Naive thymus-derived CD4-positive, alpha-beta T cell (primary cell): ENCODE measurements at regions not wholly inside any gene's neighbourhood (a gene's known extent, or its start where the extent isn't known, plus 50 kb on each side); places are given as distances from the start of the nearest gene placed in this dataset.
A peak's percentile ranks its signal among the peaks of the same experiment; 100 is the strongest.

Source experiments
- ATAC-seq: fragments of 150-1000 bp; cut with Tn5 transposase; 2 replicates; pipeline ENCODE4 v1.10.0; 2021; ENCODE audit warnings: mild to moderate bottlenecking, moderate library complexity
- CTCF ChIA-PET: fragments of 350-600 bp; sonication (Branson Sonifier 250); formaldehyde crosslinking; loops from one replicate; lab custom pipeline; 2021; ENCODE audit warnings: antibody characterized with exemption; lab: Charles Lee
- POLR2A ChIA-PET: fragments of 350-600 bp; sonication (Branson Sonifier 250); formaldehyde crosslinking; loops from one replicate; lab custom pipeline; 2021; ENCODE audit warnings: antibody characterized with exemption, inconsistent platforms; lab: Charles Lee
- DNase-seq, 9 donors: peaks; one replicate each; pipeline versions ENCODE4 v3.0.0 to v3.0.0-alpha.2; 2020 to 2022; ENCODE audit warnings: mixed read lengths in 1 of 9
- H3K27ac ChIP-seq: one replicate; pipeline ENCODE4 v1.7.0; 2013; ENCODE audit warnings: mild to moderate bottlenecking, low read depth, low read length, moderate library complexity
- H3K27me3 ChIP-seq, 2 donors: one replicate each; pipeline ENCODE4 v1.7.0; 2013; ENCODE audit warnings: low read length in 2 of 2, mild to moderate bottlenecking in 2 of 2, moderate library complexity in 2 of 2; ENCODE audit not compliant: control insufficient read depth in 2 of 2, insufficient read depth in 2 of 2
- H3K36me3 ChIP-seq, 3 experiments: 1 replicate in 2 of 3; 2 replicates in 1 of 3; pipeline ENCODE4 v1.7.0; 2013; ENCODE audit warnings: low read length in 3 of 3, mild to moderate bottlenecking in 3 of 3, moderate library complexity in 1 of 3; ENCODE audit not compliant: insufficient read depth in 3 of 3, control insufficient read depth in 2 of 3
- H3K4me1 ChIP-seq, 2 donors: one replicate each; pipeline ENCODE4 v1.7.0; 2013; ENCODE audit warnings: low read length in 2 of 2, mild to moderate bottlenecking in 2 of 2, moderate library complexity in 1 of 2; ENCODE audit not compliant: control insufficient read depth in 2 of 2, insufficient read depth in 2 of 2
- H3K4me3 ChIP-seq: 2 replicates; pipeline ENCODE4 v1.7.0; 2013; ENCODE audit warnings: mild to moderate bottlenecking, low read length
- H3K9me3 ChIP-seq, 3 experiments: 1 replicate in 2 of 3; 2 replicates in 1 of 3; pipeline ENCODE4 v1.7.0; 2013; ENCODE audit warnings: low read length in 3 of 3; ENCODE audit not compliant: control insufficient read depth in 2 of 3
- H3K27ac Mint-ChIP-seq, 9 donors: one replicate each; pipeline ENCODE4 v1.8.0; 2020 to 2022; ENCODE audit warnings: mixed read lengths in 9 of 9, mild to moderate bottlenecking in 8 of 9, moderate library complexity in 5 of 9, inconsistent platforms in 2 of 9
- H3K27me3 Mint-ChIP-seq, 5 donors: one replicate each; pipeline ENCODE4 v1.8.0; 2021 to 2022; ENCODE audit warnings: mixed read lengths in 5 of 5, mild to moderate bottlenecking in 1 of 5
- H3K36me3 Mint-ChIP-seq, 5 donors: one replicate each; pipeline ENCODE4 v1.8.0; 2020 to 2022; ENCODE audit warnings: mixed read lengths in 5 of 5, mild to moderate bottlenecking in 3 of 5, inconsistent platforms in 1 of 5
- H3K4me1 Mint-ChIP-seq, 7 donors: one replicate each; pipeline ENCODE4 v1.8.0; 2020 to 2022; ENCODE audit warnings: mixed read lengths in 7 of 7, mild to moderate bottlenecking in 3 of 7, inconsistent platforms in 1 of 7
- H3K4me3 Mint-ChIP-seq, 10 donors: one replicate each; pipeline ENCODE4 v1.8.0; 2020 to 2022; ENCODE audit warnings: mild to moderate bottlenecking in 10 of 10, mixed read lengths in 10 of 10, moderate library complexity in 6 of 10, inconsistent platforms in 2 of 10
- H3K9me3 Mint-ChIP-seq, 11 donors: one replicate each; pipeline ENCODE4 v1.8.0; 2020 to 2022; ENCODE audit warnings: mixed read lengths in 11 of 11, mild to moderate bottlenecking in 4 of 11, inconsistent platforms in 1 of 11, moderate library complexity in 1 of 11
- intact Hi-C, 2 donors: fragments of 100-400 bp; cut with micrococcal nuclease; formaldehyde crosslinking; loops; one replicate each; pipeline ENCODE4 v1.15.1; 2023

DNA sequence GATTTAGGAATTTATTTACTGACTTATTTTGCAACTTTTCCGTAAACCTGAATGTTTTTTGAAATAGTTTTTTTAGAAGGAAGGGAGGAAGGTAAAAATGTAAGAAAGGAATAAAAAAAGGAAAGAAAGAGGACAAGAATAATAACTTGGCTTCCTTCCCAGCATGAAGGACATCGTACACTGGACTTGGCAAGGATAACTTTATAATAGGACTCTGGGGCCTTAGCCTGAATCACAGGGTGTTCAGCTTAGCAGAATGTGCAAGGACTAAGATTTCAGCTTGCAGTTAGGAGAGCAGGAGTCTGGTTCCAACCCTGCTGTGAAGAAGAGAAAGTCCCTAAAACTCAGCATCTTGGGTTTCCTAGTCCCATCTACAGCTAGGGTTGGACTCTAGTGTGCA is 1053.3 kb downstream of the VRK1 start:
- Mint-ChIP-seq H3K4me3 (no peak overlapping the region), H3K27me3 (no peaks in the 10 kb centered on the region), H3K27ac (no peak overlapping the region), H3K9me3 (no peaks in the 10 kb centered on the region), H3K4me1 (peaks cover 0 to 4% (median 0%) of the 10 kb centered on the region in 7 donors), H3K36me3 (no peaks in the 10 kb centered on the region)
- Histone ChIP-seq H3K27ac (no peak overlapping the region), H3K9me3 (no peaks in the 10 kb centered on the region), H3K36me3 (no peaks in the 10 kb centered on the region), H3K27me3 (no peaks in the 10 kb centered on the region), H3K4me3 (no peak overlapping the region), H3K4me1 (no peaks in the 10 kb centered on the region)
- POLR2A ChIA-PET, result no interaction called here
- DNase-seq, result no peak
- CTCF ChIA-PET, result no interaction called here
- intact Hi-C loops, result no loop called here
- ATAC-seq, result no peak

GRCh38 chr14:97850886-97851285 is 1053.7 kb downstream of the VRK1 start:
- Mint-ChIP-seq H3K27ac (no peak overlapping the region), H3K4me1 (peaks cover 0 to 4% (median 0%) of the 10 kb centered on the region in 7 donors), H3K27me3 (no peaks in the 10 kb centered on the region), H3K36me3 (no peaks in the 10 kb centered on the region), H3K4me3 (no peak overlapping the region), H3K9me3 (no peaks in the 10 kb centered on the region)
- Histone ChIP-seq H3K4me3 (no peak overlapping the region), H3K36me3 (no peaks in the 10 kb centered on the region), H3K4me1 (no peaks in the 10 kb centered on the region), H3K27me3 (no peaks in the 10 kb centered on the region), H3K9me3 (no peaks in the 10 kb centered on the region), H3K27ac (no peak overlapping the region)
- DNase-seq (no peak), ATAC-seq (no peak)
- ChIA-PET POLR2A (interaction anchor here (0.8 kb wide), 1 partner anchor 9 kb away, joined by 3 read pairs; no protein-coding TSS in a partner anchor), CTCF (no interaction called here)
- intact Hi-C loops, result no loop called here

- Histone ChIP-seq H3K36me3 (no peaks in the 10 kb centered on the region), H3K9me3 (no peaks in the 10 kb centered on the region), H3K27ac (no peak overlapping the region), H3K27me3 (no peaks in the 10 kb centered on the region), H3K4me1 (no peaks in the 10 kb centered on the region), H3K4me3 (no peak overlapping the region)
- ATAC-seq (no peak), DNase-seq (no peak)
- no peaks in the 10 kb centered on the region for H3K36me3 Mint-ChIP-seq
- intact Hi-C loops, result no loop called here
- H3K4me3 Mint-ChIP-seq, result no peak overlapping the region
- ChIA-PET CTCF (no interaction called here), POLR2A (interaction anchor here (0.8 kb wide), 1 partner anchor 8 kb away, joined by 3 read pairs; no protein-coding TSS in a partner anchor)
- H3K4me1 Mint-ChIP-seq, result peaks cover 0 to 4% (median 0%) of the 10 kb centered on the region in 7 donors
- H3K27ac Mint-ChIP-seq, result peak overlapping the region in 1 of 9 donors; percentile 21
- no peaks in the 10 kb centered on the region for H3K27me3 Mint-ChIP-seq
- H3K9me3 Mint-ChIP-seq, result no peaks in the 10 kb centered on the region
Observed at GRCh38 chr14:97851428-97851995, 1054.3 kb downstream of the VRK1 start.

GRCh38 chr14:97854918-97855317 is 1057.7 kb downstream of the VRK1 start:
- peak overlapping the region in 1 of 9 donors; percentile 9 for H3K27ac Mint-ChIP-seq

GRCh38 chr14:97866195-97866594 is 1069.0 kb downstream of the VRK1 start:
- Mint-ChIP-seq H3K9me3 (peaks cover 0 to 5% (median 0%) of the 10 kb centered on the region in 11 donors), H3K27me3 (peaks cover 0 to 2% (median 0%) of the 10 kb centered on the region in 5 donors), H3K4me3 (no peak overlapping the region), H3K36me3 (peaks cover 0 to 5% (median 1%) of the 10 kb centered on the region in 5 donors), H3K27ac (peak overlapping the region in 1 of 9 donors; percentile 13), H3K4me1 (peaks cover 0 to 6% (median 0%) of the 10 kb centered on the region in 7 donors)
- Histone ChIP-seq H3K9me3 (no peaks in the 10 kb centered on the region), H3K27me3 (no peaks in the 10 kb centered on the region), H3K36me3 (no peaks in the 10 kb centered on the region), H3K27ac (no peak overlapping the region), H3K4me1 (no peaks in the 10 kb centered on the region), H3K4me3 (no peak overlapping the region)
- POLR2A ChIA-PET, result no interaction called here
- intact Hi-C loops, result no loop called here
- DNase-seq, result no peak
- ATAC-seq, result no peak
- CTCF ChIA-PET, result no interaction called here

More at GRCh38 chr14:97854918-97855317, 1057.7 kb downstream of the VRK1 start:
- CTCF ChIA-PET, result no interaction called here
- intact Hi-C loops, result no loop called here
- Mint-ChIP-seq H3K36me3 (no peaks in the 10 kb centered on the region), H3K9me3 (peaks cover 0 to 2% (median 0%) of the 10 kb centered on the region in 11 donors), H3K4me3 (no peak overlapping the region), H3K4me1 (peaks cover 0 to 4% (median 0%) of the 10 kb centered on the region in 7 donors), H3K27me3 (no peaks in the 10 kb centered on the region)
- POLR2A ChIA-PET, result no interaction called here
- no peak overlapping the region for H3K27ac ChIP-seq
- no peaks in the 10 kb centered on the region for H3K27me3 ChIP-seq
- no peaks in the 10 kb centered on the region for H3K4me1 ChIP-seq
- DNase-seq, result no peak
- H3K4me3 ChIP-seq, result no peak overlapping the region
- no peaks in the 10 kb centered on the region for H3K9me3 ChIP-seq
- no peaks in the 10 kb centered on the region for H3K36me3 ChIP-seq
- no peak for ATAC-seq

- no peak for DNase-seq
- Histone ChIP-seq H3K27ac (no peak overlapping the region), H3K27me3 (no peaks in the 10 kb centered on the region), H3K36me3 (no peaks in the 10 kb centered on the region), H3K4me1 (no peaks in the 10 kb centered on the region), H3K4me3 (no peak overlapping the region), H3K9me3 (no peaks in the 10 kb centered on the region)
- no peak overlapping the region for H3K27ac Mint-ChIP-seq
- CTCF ChIA-PET, result no interaction called here
- peaks cover 0 to 9% (median 0%) of the 10 kb centered on the region in 7 donors for H3K4me1 Mint-ChIP-seq
- H3K36me3 Mint-ChIP-seq, result peaks cover 0 to 7% (median 1%) of the 10 kb centered on the region in 5 donors
- H3K9me3 Mint-ChIP-seq, result peaks cover 0 to 5% (median 0%) of the 10 kb centered on the region in 11 donors
- no peak for ATAC-seq
- POLR2A ChIA-PET, result no interaction called here
- peaks cover 0 to 4% (median 0%) of the 10 kb centered on the region in 5 donors for H3K27me3 Mint-ChIP-seq
- intact Hi-C loops, result no loop called here
- H3K4me3 Mint-ChIP-seq, result no peak overlapping the region
Observed at GRCh38 chr14:97866664-97867063, 1069.5 kb downstream of the VRK1 start.

GRCh38 chr14:97873291-97873690 is 1076.1 kb downstream of the VRK1 start:
- intact Hi-C loops, result loop anchor here in 1 of 2 donors (10.0 kb wide), 3 partner anchors 148 to 1402 kb away; partner anchors contain the start of gene BCL11B

More at GRCh38 chr14:97873291-97873690, 1076.1 kb downstream of the VRK1 start:
- Mint-ChIP-seq H3K4me1 (peaks cover 7 to 58% (median 40%) of the 10 kb centered on the region in 7 donors), H3K27me3 (peaks cover 0 to 3% (median 0%) of the 10 kb centered on the region in 5 donors), H3K27ac (peak overlapping the region in 5 of 9 donors; percentile 28 to 76 (median 57)), H3K9me3 (peaks cover 0 to 10% (median 0%) of the 10 kb centered on the region in 11 donors), H3K36me3 (peaks cover 0 to 6% (median 0%) of the 10 kb centered on the region in 5 donors), H3K4me3 (peak overlapping the region in 2 of 10 donors; percentile 19 to 73)
- POLR2A ChIA-PET, result no interaction called here
- Histone ChIP-seq H3K36me3 (no peaks in the 10 kb centered on the region), H3K27ac (no peak overlapping the region), H3K4me1 (peaks cover 0 to 27% of the 10 kb centered on the region in 2 donors), H3K9me3 (no peaks in the 10 kb centered on the region), H3K27me3 (no peaks in the 10 kb centered on the region), H3K4me3 (no peak overlapping the region)
- DNase-seq, result no peak
- ATAC-seq, result no peak
- CTCF ChIA-PET, result no interaction called here
